ENCODE measurements at regions not wholly inside any gene's neighbourhood (a gene's known extent, or its start where the extent isn't known, plus 50 kb on each side); places are given as distances from the start of the nearest gene placed in this dataset.

GRCh38 chr7:45408409-45408737 is 165.8 kb upstream of the ADCY1 start:
- H3K27ac Mint-ChIP-seq: no peak overlapping the region
- peaks cover 37% of the 10 kb centered on the region for H3K9me3 Mint-ChIP-seq
- POLR2A ChIA-PET: no interaction called here
- TF ChIP-seq NR3C1 (CRISPR knock-in tag; conservative IDR thresholded peaks at IDR 0.05; ENCODE audit: low read depth): no peak
- no peak for TF ChIP-seq ZNF396 (CRISPR knock-in tag; IDR thresholded peaks at IDR 0.05; ENCODE audit: borderline replicate concordance)
- no peak for TF ChIP-seq SMAD4 (CRISPR knock-in tag; IDR thresholded peaks at IDR 0.05)
- TF ChIP-seq, protein P1, sequence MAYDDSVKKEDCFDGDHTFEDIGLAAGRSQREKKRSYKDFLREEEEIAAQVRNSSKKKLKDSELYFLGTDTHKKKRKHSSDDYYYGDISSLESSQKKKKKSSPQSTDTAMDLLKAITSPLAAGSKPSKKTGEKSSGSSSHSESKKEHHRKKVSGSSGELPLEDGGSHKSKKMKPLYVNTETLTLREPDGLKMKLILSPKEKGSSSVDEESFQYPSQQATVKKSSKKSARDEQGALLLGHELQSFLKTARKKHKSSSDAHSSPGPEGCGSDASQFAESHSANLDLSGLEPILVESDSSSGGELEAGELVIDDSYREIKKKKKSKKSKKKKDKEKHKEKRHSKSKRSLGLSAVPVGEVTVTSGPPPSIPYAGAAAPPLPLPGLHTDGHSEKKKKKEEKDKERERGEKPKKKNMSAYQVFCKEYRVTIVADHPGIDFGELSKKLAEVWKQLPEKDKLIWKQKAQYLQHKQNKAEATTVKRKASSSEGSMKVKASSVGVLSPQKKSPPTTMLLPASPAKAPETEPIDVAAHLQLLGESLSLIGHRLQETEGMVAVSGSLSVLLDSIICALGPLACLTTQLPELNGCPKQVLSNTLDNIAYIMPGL (CRISPR knock-in tag; IDR thresholded peaks at IDR 0.05): no peak
- TF ChIP-seq CREM (CRISPR knock-in tag; IDR thresholded peaks at IDR 0.05): no peak
- no peak for TF ChIP-seq ZNF671 (CRISPR knock-in tag; IDR thresholded peaks at IDR 0.05)
- TF ChIP-seq GRHL2 (CRISPR knock-in tag; IDR thresholded peaks at IDR 0.05; ENCODE audit: insufficient replicate concordance, severe bottlenecking): no peak
- TF ChIP-seq AR (CRISPR knock-in tag; IDR thresholded peaks at IDR 0.05): no peak
- TF ChIP-seq, protein P2, sequence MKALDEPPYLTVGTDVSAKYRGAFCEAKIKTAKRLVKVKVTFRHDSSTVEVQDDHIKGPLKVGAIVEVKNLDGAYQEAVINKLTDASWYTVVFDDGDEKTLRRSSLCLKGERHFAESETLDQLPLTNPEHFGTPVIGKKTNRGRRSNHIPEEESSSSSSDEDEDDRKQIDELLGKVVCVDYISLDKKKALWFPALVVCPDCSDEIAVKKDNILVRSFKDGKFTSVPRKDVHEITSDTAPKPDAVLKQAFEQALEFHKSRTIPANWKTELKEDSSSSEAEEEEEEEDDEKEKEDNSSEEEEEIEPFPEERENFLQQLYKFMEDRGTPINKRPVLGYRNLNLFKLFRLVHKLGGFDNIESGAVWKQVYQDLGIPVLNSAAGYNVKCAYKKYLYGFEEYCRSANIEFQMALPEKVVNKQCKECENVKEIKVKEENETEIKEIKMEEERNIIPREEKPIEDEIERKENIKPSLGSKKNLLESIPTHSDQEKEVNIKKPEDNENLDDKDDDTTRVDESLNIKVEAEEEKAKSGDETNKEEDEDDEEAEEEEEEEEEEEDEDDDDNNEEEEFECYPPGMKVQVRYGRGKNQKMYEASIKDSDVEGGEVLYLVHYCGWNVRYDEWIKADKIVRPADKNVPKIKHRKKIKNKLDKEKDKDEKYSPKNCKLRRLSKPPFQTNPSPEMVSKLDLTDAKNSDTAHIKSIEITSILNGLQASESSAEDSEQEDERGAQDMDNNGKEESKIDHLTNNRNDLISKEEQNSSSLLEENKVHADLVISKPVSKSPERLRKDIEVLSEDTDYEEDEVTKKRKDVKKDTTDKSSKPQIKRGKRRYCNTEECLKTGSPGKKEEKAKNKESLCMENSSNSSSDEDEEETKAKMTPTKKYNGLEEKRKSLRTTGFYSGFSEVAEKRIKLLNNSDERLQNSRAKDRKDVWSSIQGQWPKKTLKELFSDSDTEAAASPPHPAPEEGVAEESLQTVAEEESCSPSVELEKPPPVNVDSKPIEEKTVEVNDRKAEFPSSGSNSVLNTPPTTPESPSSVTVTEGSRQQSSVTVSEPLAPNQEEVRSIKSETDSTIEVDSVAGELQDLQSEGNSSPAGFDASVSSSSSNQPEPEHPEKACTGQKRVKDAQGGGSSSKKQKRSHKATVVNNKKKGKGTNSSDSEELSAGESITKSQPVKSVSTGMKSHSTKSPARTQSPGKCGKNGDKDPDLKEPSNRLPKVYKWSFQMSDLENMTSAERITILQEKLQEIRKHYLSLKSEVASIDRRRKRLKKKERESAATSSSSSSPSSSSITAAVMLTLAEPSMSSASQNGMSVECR (CRISPR knock-in tag; IDR thresholded peaks at IDR 0.05; ENCODE audit: borderline replicate concordance): no peak
- TF ChIP-seq ZNF121 (CRISPR knock-in tag; IDR thresholded peaks at IDR 0.05): no peak
- no peak for TF ChIP-seq MXD4 (CRISPR knock-in tag; IDR thresholded peaks at IDR 0.05; ENCODE audit: borderline replicate concordance)
- TF ChIP-seq, protein P3, sequence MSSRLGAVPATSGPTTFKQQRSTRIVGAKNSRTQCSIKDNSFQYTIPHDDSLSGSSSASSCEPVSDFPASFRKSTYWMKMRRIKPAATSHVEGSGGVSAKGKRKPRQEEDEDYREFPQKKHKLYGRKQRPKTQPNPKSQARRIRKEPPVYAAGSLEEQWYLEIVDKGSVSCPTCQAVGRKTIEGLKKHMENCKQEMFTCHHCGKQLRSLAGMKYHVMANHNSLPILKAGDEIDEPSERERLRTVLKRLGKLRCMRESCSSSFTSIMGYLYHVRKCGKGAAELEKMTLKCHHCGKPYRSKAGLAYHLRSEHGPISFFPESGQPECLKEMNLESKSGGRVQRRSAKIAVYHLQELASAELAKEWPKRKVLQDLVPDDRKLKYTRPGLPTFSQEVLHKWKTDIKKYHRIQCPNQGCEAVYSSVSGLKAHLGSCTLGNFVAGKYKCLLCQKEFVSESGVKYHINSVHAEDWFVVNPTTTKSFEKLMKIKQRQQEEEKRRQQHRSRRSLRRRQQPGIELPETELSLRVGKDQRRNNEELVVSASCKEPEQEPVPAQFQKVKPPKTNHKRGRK (CRISPR knock-in tag; IDR thresholded peaks at IDR 0.05; ENCODE audit: borderline replicate concordance): no peak
- TF ChIP-seq JUN (CRISPR knock-in tag; IDR thresholded peaks at IDR 0.05): no peak
- no peak for TF ChIP-seq NFYB (CRISPR knock-in tag; conservative IDR thresholded peaks at IDR 0.05; ENCODE audit: low read depth)
- no peak for TF ChIP-seq ZNF263 (CRISPR knock-in tag; IDR thresholded peaks at IDR 0.05; ENCODE audit: low read depth)
- TF ChIP-seq IRF2 (CRISPR knock-in tag; IDR thresholded peaks at IDR 0.05; ENCODE audit: borderline replicate concordance, low read depth): no peak
- TF ChIP-seq ZNF317 (CRISPR knock-in tag; IDR thresholded peaks at IDR 0.05; ENCODE audit: borderline replicate concordance, low read depth): no peak
- TF ChIP-seq, protein P4, sequence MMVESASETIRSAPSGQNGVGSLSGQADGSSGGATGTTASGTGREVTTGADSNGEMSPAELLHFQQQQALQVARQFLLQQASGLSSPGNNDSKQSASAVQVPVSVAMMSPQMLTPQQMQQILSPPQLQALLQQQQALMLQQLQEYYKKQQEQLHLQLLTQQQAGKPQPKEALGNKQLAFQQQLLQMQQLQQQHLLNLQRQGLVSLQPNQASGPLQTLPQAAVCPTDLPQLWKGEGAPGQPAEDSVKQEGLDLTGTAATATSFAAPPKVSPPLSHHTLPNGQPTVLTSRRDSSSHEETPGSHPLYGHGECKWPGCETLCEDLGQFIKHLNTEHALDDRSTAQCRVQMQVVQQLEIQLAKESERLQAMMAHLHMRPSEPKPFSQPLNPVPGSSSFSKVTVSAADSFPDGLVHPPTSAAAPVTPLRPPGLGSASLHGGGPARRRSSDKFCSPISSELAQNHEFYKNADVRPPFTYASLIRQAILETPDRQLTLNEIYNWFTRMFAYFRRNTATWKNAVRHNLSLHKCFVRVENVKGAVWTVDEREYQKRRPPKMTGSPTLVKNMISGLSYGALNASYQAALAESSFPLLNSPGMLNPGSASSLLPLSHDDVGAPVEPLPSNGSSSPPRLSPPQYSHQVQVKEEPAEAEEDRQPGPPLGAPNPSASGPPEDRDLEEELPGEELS (CRISPR knock-in tag; IDR thresholded peaks at IDR 0.05): no peak
- TF ChIP-seq TEAD1 (CRISPR knock-in tag; IDR thresholded peaks at IDR 0.05): no peak
- TF ChIP-seq NR2C2 (CRISPR knock-in tag; IDR thresholded peaks at IDR 0.05): no peak
- DNase-seq (ENCODE audit: low spot score) (no peak), ATAC-seq (peak; percentile 49)
- peaks cover 16% of the 10 kb centered on the region for H3K36me3 Mint-ChIP-seq
- no peak overlapping the region for H3K4me3 Mint-ChIP-seq
- H3K27me3 Mint-ChIP-seq (ENCODE audit: low read depth): peaks cover 6% of the 10 kb centered on the region; the same call in 1 of the 2 replicates
- no peaks in the 10 kb centered on the region for H3K4me1 Mint-ChIP-seq
- CTCF ChIA-PET: interaction anchor here (0.7 to 1.7 kb wide), 6 partner anchors 14 to 275 kb away, joined by 3 to 6 read pairs (median 3); no protein-coding TSS in a partner anchor

Data from WTC11 (cell line).